ENCODE measurements at regions not wholly inside any gene's neighbourhood (a gene's known extent, or its start where the extent isn't known, plus 50 kb on each side); places are given as distances from the start of the nearest gene placed in this dataset.
"Not testable (repeated sequence)": the region's sequence is repeated elsewhere in the genome, so short reads cannot be mapped to it uniquely, and the experiment has no call there.

- peak overlapping the region; percentile 31; the same call in 1 of the 2 replicates for H3K27ac ChIP-seq
- no peak for TF ChIP-seq CTCF (conservative IDR thresholded peaks at IDR 0.05)
Observed at GRCh38 chr5:106640511-106640910, 1030.2 kb downstream of the EFNA5 start.

GRCh38 chr5:106639488-106639887, 1031.2 kb downstream of the EFNA5 start:
- TF ChIP-seq CTCF (conservative IDR thresholded peaks at IDR 0.05): peak; percentile 24; the same call in 1 of the 2 replicates
- peak overlapping the region; percentile 31; the same call in 1 of the 2 replicates for H3K27ac ChIP-seq

- no peak overlapping the region for H3K27ac ChIP-seq
- no peak for TF ChIP-seq CTCF (conservative IDR thresholded peaks at IDR 0.05)
Observed at GRCh38 chr5:106637275-106637674, 1033.5 kb downstream of the EFNA5 start.

GRCh38 chr5:106634375-106634774, 1036.4 kb downstream of the EFNA5 start:
- no peak for TF ChIP-seq CTCF (conservative IDR thresholded peaks at IDR 0.05)
- no peak overlapping the region for H3K27ac ChIP-seq

- TF ChIP-seq CTCF (conservative IDR thresholded peaks at IDR 0.05): no peak
- H3K27ac ChIP-seq: no peak overlapping the region
Observed at GRCh38 chr5:106633825-106634224, 1036.9 kb downstream of the EFNA5 start.

GRCh38 chr5:106628456-106628855, 1042.3 kb downstream of the EFNA5 start:
- not testable (repeated sequence) for H3K27ac ChIP-seq

- no peak for TF ChIP-seq CTCF (conservative IDR thresholded peaks at IDR 0.05)
- no peak overlapping the region for H3K27ac ChIP-seq
Observed at GRCh38 chr5:106610041-106610440, 1060.7 kb downstream of the EFNA5 start.

- no peak for TF ChIP-seq CTCF (conservative IDR thresholded peaks at IDR 0.05)
- H3K27ac ChIP-seq: no peak overlapping the region
Observed at GRCh38 chr5:106601620-106602019, 1069.1 kb downstream of the EFNA5 start.

Measured in VCaP (cell line).